AG10803 (cell line): ENCODE measurements at regions not wholly inside any gene's neighbourhood (a gene's known extent, or its start where the extent isn't known, plus 50 kb on each side); places are given as distances from the start of the nearest gene placed in this dataset.

Experiments
- DNase-seq: peaks from one replicate; pipeline ENCODE4 v3.0.0; 2010; ENCODE audit warnings: low read depth
- H3K4me3 ChIP-seq: 2 replicates; pipeline ENCODE4 v1.5.1; 2011; ENCODE audit warnings: mild to moderate bottlenecking, low read length, control low read depth
- CTCF ChIP-seq: conservative IDR thresholded peaks from 2 replicates; pipeline ENCODE4 v1.5.1; 2011; ENCODE audit warnings: mild to moderate bottlenecking, low read length, control low read depth, inconsistent platforms

GRCh38 chr13:86878781-86879180 lies 792.4 kb upstream of the SLITRK5 start:
- DNase-seq: no peak
- TF ChIP-seq CTCF: no peak
- H3K4me3 ChIP-seq: no peak overlapping the region

- TF ChIP-seq CTCF: no peak
- H3K4me3 ChIP-seq: no peak overlapping the region
These were observed 789.8 kb upstream of the SLITRK5 start for GRCh38 chr13:86881390-86881789.

GRCh38 chr13:86882107-86882506 lies 789.1 kb upstream of the SLITRK5 start:
- H3K4me3 ChIP-seq: no peak overlapping the region
- no peak for TF ChIP-seq CTCF
- DNase-seq: no peak

More at GRCh38 chr13:86881390-86881789, 789.8 kb upstream of the SLITRK5 start:
- no peak for DNase-seq

- no peak for TF ChIP-seq CTCF
- no peak overlapping the region for H3K4me3 ChIP-seq
- no peak for DNase-seq
These were observed 788.3 kb upstream of the SLITRK5 start for GRCh38 chr13:86882835-86883234.

- no peak for DNase-seq
- TF ChIP-seq CTCF: no peak
- no peak overlapping the region for H3K4me3 ChIP-seq
These were observed 778.8 kb upstream of the SLITRK5 start for GRCh38 chr13:86892330-86892729.

GRCh38 chr13:86900906-86901305 lies 770.3 kb upstream of the SLITRK5 start:
- no peak for DNase-seq
- TF ChIP-seq CTCF: no peak

GRCh38 chr13:86906127-86906874 lies 764.9 kb upstream of the SLITRK5 start:
- no peak for TF ChIP-seq CTCF
- no peak overlapping the region for H3K4me3 ChIP-seq
- no peak for DNase-seq

More at GRCh38 chr13:86900906-86901305, 770.3 kb upstream of the SLITRK5 start:
- H3K4me3 ChIP-seq: no peak overlapping the region
